GM12892 (cell line): ENCODE measurements at regions not wholly inside any gene's neighbourhood (a gene's known extent, or its start where the extent isn't known, plus 50 kb on each side); places are given as distances from the start of the nearest gene placed in this dataset.

Experiments used
- POLR2A ChIP-seq: IDR thresholded peaks from 2 replicates; pipeline ENCODE4 v1.6.1; 2011; ENCODE audit warnings: low read depth, low read length, control low read depth
- TAF1 ChIP-seq: IDR thresholded peaks from 2 replicates; pipeline ENCODE4 v1.6.1; 2011; ENCODE audit warnings: low read depth, mild to moderate bottlenecking, control low read depth, low read length, borderline replicate concordance

DNA sequence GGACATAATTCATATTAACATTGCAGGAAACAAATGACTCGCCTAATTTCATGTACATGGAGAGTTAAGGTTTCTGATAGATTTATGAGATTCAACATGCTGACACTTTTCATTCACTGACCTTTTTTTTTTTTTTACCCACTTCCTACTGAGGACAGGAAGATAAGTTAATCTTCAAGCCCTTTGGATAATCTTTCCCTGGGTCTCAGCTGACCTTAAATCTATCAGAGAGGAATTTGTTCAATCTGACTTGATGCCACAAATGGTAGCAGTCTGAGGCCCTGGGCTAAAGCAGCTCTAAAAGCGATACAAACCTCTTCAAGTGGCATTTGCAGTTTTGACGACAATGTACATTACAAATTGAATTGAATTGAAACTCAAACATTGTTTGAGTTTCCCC lies 493.3 kb upstream of the SORCS1 start:
- TF ChIP-seq POLR2A = no peak
- no peak for TF ChIP-seq TAF1
